HepG2 (cell line): ENCODE measurements at regions not wholly inside any gene's neighbourhood (a gene's known extent, or its start where the extent isn't known, plus 50 kb on each side); places are given as distances from the start of the nearest gene placed in this dataset.

Experiments used
- CBFB ChIP-seq: sonication (generic); formaldehyde crosslinking; IDR thresholded peaks from 2 replicates; pipeline ENCODE4 v1.4.0; 2020; ENCODE audit warnings: missing genetic modification reagents
- CBX5 ChIP-seq: sonication (generic); formaldehyde crosslinking; IDR thresholded peaks from 2 replicates; pipeline ENCODE4 v1.4.0; 2020; ENCODE audit warnings: missing genetic modification reagents, borderline replicate concordance
- CCDC6 ChIP-seq: sonication (generic); formaldehyde crosslinking; IDR thresholded peaks from 2 replicates; pipeline ENCODE4 v1.8.1; 2022; ENCODE audit warnings: mild to moderate bottlenecking, missing genetic modification reagents, moderate library complexity
- CEBPB ChIP-seq: IDR thresholded peaks from 2 replicates; pipeline ENCODE4 v1.6.1; 2011; ENCODE audit warnings: low read depth, low read length, improper control_type of control experiment, borderline replicate concordance
- DNMT3B ChIP-seq: conservative IDR thresholded peaks from 2 replicates; pipeline ENCODE4 v1.6.1; 2016; ENCODE audit warnings: missing biosample characterization, control low read depth
- ELF1 ChIP-seq: sonication (generic); formaldehyde crosslinking; IDR thresholded peaks from 2 replicates; pipeline ENCODE4 v1.4.0; 2020; ENCODE audit warnings: missing genetic modification reagents
- HIVEP1 ChIP-seq: sonication (generic); formaldehyde crosslinking; IDR thresholded peaks from 2 replicates; pipeline ENCODE4 v1.4.0; 2020; ENCODE audit warnings: mild to moderate bottlenecking, missing genetic modification reagents
- JUN ChIP-seq: sonication (generic); formaldehyde crosslinking; IDR thresholded peaks from 2 replicates; pipeline ENCODE4 v1.4.0; 2020; ENCODE audit warnings: mild to moderate bottlenecking, missing genetic modification reagents
- MAFF ChIP-seq: IDR thresholded peaks from 2 replicates; pipeline ENCODE4 v1.6.1; 2011; ENCODE audit warnings: low read depth, low read length, improper control_type of control experiment
- MED1 ChIP-seq: sonication (generic); formaldehyde crosslinking; IDR thresholded peaks from 2 replicates; pipeline ENCODE4 v1.4.0; 2020; ENCODE audit warnings: missing genetic modification reagents
- MED13 ChIP-seq: sonication (generic); formaldehyde crosslinking; IDR thresholded peaks from 2 replicates; pipeline ENCODE4 v1.5.0; 2020; ENCODE audit warnings: missing genetic modification reagents
- MEIS2 ChIP-seq: sonication (generic); formaldehyde crosslinking; IDR thresholded peaks from 2 replicates; pipeline ENCODE4 v1.9.0; 2021; ENCODE audit warnings: mild to moderate bottlenecking, missing genetic modification reagents
- MXD4 ChIP-seq: IDR thresholded peaks from 2 replicates; pipeline ENCODE4 v1.6.1; 2016; ENCODE audit warnings: mild to moderate bottlenecking, missing biosample characterization, missing genetic modification reagents
- PAX8 ChIP-seq: sonication (generic); formaldehyde crosslinking; IDR thresholded peaks from 2 replicates; pipeline ENCODE4 v1.8.0; 2022; ENCODE audit warnings: mild to moderate bottlenecking, missing genetic modification reagents, borderline replicate concordance
- POLR2AphosphoS2 ChIP-seq: IDR thresholded peaks from 2 replicates; pipeline ENCODE4 v1.6.1; 2011; ENCODE audit warnings: low read depth, low read length, improper control_type of control experiment
- RARA ChIP-seq: IDR thresholded peaks from 2 replicates; pipeline ENCODE4 v1.6.1; 2016; ENCODE audit warnings: missing genetic modification reagents, missing compliant biosample characterization
- SMAD9 ChIP-seq: sonication (generic); formaldehyde crosslinking; IDR thresholded peaks from 2 replicates; pipeline ENCODE4 v1.5.1; 2020; ENCODE audit warnings: mild to moderate bottlenecking, missing genetic modification reagents
- SMYD3 ChIP-seq: sonication (generic); formaldehyde crosslinking; IDR thresholded peaks from 2 replicates; pipeline ENCODE4 v1.8.1; 2023; ENCODE audit warnings: mild to moderate bottlenecking, missing genetic modification reagents
- TCF7L2 ChIP-seq: IDR thresholded peaks from 2 replicates; pipeline ENCODE4 v1.6.1; 2011; ENCODE audit warnings: mild to moderate bottlenecking, low read depth, low read length, moderate library complexity
- TP53 ChIP-seq: sonication (generic); formaldehyde crosslinking; conservative IDR thresholded peaks from 2 replicates; pipeline ENCODE4 v1.4.0; 2020; ENCODE audit warnings: missing genetic modification reagents
- ZMYM3 ChIP-seq: sonication (generic); formaldehyde crosslinking; IDR thresholded peaks from 2 replicates; pipeline ENCODE4 v1.5.1; 2020; ENCODE audit warnings: mild to moderate bottlenecking, missing genetic modification reagents
- ZNF18 ChIP-seq: sonication (generic); formaldehyde crosslinking; IDR thresholded peaks from 2 replicates; pipeline ENCODE4 v1.8.0; 2022; ENCODE audit warnings: mild to moderate bottlenecking, missing genetic modification reagents; ENCODE audit not compliant: insufficient replicate concordance
- ZNF256 ChIP-seq: sonication (generic); formaldehyde crosslinking; conservative IDR thresholded peaks from 2 replicates; pipeline ENCODE4 v1.4.0; 2020; ENCODE audit warnings: missing genetic modification reagents
- ZNF503 ChIP-seq: sonication (generic); formaldehyde crosslinking; IDR thresholded peaks from 2 replicates; pipeline ENCODE4 v1.4.0; 2020; ENCODE audit warnings: missing genetic modification reagents
- ZNF691 ChIP-seq: sonication (generic); formaldehyde crosslinking; IDR thresholded peaks from 2 replicates; pipeline ENCODE4 v1.4.0; 2020; ENCODE audit warnings: missing genetic modification reagents, low read depth, mild to moderate bottlenecking, borderline replicate concordance
- ZNF747 ChIP-seq: sonication (generic); formaldehyde crosslinking; IDR thresholded peaks from 2 replicates; pipeline ENCODE4 v1.8.1; 2023; ENCODE audit warnings: missing genetic modification reagents, mild to moderate bottlenecking, borderline replicate concordance
- ZNF773 ChIP-seq: sonication (generic); formaldehyde crosslinking; IDR thresholded peaks from 2 replicates; pipeline ENCODE4 v1.4.0; 2020; ENCODE audit warnings: missing genetic modification reagents, borderline replicate concordance
- ZNF800 ChIP-seq: sonication (generic); formaldehyde crosslinking; IDR thresholded peaks from 2 replicates; pipeline ENCODE4 v1.4.0; 2020; ENCODE audit warnings: missing genetic modification reagents

- TF ChIP-seq ZNF691 (CRISPR knock-in tag) = peak; percentile 83; the same call in 1 of the 2 replicates
- TF ChIP-seq ZMYM3 (CRISPR knock-in tag) = peak; percentile 46; the same call in 1 of the 2 replicates
- no peak for TF ChIP-seq CCDC6 (CRISPR knock-in tag)
- TF ChIP-seq CBX5 = no peak; the same call in 1 of the 2 replicates
- 0 out of 2 replicates have a peak, but pooled peaks have one; percentile 36 for TF ChIP-seq MAFF
- no peak for TF ChIP-seq MEIS2 (CRISPR knock-in tag)
- no peak for TF ChIP-seq SMAD9
- peak; percentile 53; the same call in 1 of the 2 replicates for TF ChIP-seq MED1
- TF ChIP-seq MXD4 (CRISPR knock-in tag) = no peak
- TF ChIP-seq RARA (CRISPR knock-in tag) = peak; percentile 74
- TF ChIP-seq CEBPB = no peak
- TF ChIP-seq ZNF503 (CRISPR knock-in tag) = no peak
- no peak for TF ChIP-seq CBFB (CRISPR knock-in tag)
- TF ChIP-seq ZNF256 = no peak
- no peak for TF ChIP-seq HIVEP1 (CRISPR knock-in tag)
- no peak for TF ChIP-seq ZNF800 (CRISPR knock-in tag)
- TF ChIP-seq SMYD3 (CRISPR knock-in tag) = no peak
- no peak for TF ChIP-seq TP53
- TF ChIP-seq MED13 (CRISPR knock-in tag) = no peak
- no peak for TF ChIP-seq ZNF18 (CRISPR knock-in tag)
- TF ChIP-seq ELF1 = no peak
- TF ChIP-seq DNMT3B (CRISPR knock-in tag) = no peak
- no peak for TF ChIP-seq PAX8
- TF ChIP-seq JUN (CRISPR knock-in tag) = 0 out of 2 replicates have a peak, but pooled peaks have one; percentile 30
- TF ChIP-seq ZNF747 (CRISPR knock-in tag) = no peak
- no peak for TF ChIP-seq TCF7L2
- no peak for TF ChIP-seq ZNF773 (CRISPR knock-in tag)
- TF ChIP-seq POLR2AphosphoS2 = no peak
These were observed 63.1 kb upstream of the BCO1 start (continued) for GRCh38 chr16:81175325-81175891.
